Astrocyte (in vitro differentiated cells and primary cell): ENCODE measurements at regions not wholly inside any gene's neighbourhood (a gene's known extent, or its start where the extent isn't known, plus 50 kb on each side); places are given as distances from the start of the nearest gene placed in this dataset.

Experiments used
- CTCF ChIP-seq: IDR thresholded peaks from 2 replicates; pipeline ENCODE4 v1.5.1; 2011; ENCODE audit warnings: low read depth, mild to moderate bottlenecking, inconsistent platforms, low read length, moderate library complexity; ENCODE audit not compliant: insufficient read depth
- EZH2 ChIP-seq: IDR thresholded peaks from 2 replicates; pipeline ENCODE4 v1.6.1; 2012; ENCODE audit warnings: mild to moderate bottlenecking, low read length, inconsistent platforms; ENCODE audit not compliant: insufficient read depth

GRCh38 chr22:22082960-22083359 lies 100.4 kb upstream of the TOP3B start:
- TF ChIP-seq CTCF (no peak), EZH2 (no peak)
